ENCODE measurements at regions not wholly inside any gene's neighbourhood (a gene's known extent, or its start where the extent isn't known, plus 50 kb on each side); places are given as distances from the start of the nearest gene placed in this dataset.

- DNase-seq, result peak; percentile 16 to 77 (median 70)
These were observed 133.0 kb downstream of the C9orf50 start for GRCh38 chr9:129487658-129488483.

GRCh38 chr9:129486756-129487657 lies 133.9 kb downstream of the C9orf50 start:
- DNase-seq, result peak in 1 of 3 experiments; percentile 17

DNA sequence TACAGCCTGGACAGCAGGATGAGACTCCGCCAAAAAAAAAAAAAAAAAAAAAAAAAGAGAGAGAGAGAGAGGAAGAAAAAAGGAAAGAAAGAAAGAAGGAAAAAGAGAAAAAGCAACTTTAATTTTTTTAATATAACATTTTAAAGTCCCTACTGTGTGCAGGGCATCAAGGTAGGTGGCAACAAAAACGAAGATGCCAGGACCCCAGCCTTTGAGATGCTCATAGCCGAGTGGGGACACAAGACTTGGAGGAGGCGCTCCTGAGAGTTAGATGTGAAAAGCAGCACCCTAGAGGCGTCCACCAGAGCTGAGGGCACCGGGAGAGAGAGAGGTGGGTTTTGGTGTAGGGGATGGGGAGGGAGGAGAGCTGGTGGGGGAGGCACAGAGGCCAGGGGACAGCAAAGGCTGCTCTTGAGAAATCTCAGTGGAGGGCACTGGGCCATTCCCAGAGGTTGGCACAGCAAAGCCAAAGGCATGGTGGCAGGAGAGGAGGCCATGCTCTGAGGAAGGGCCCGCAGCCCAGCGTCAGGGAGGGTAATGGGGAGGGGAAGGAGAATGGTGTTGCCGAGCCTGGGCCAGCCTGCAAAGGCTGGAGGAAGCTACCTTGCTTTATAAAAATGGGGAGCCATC lies 135.6 kb downstream of the C9orf50 start:
- DNase-seq, result no peak

DNA sequence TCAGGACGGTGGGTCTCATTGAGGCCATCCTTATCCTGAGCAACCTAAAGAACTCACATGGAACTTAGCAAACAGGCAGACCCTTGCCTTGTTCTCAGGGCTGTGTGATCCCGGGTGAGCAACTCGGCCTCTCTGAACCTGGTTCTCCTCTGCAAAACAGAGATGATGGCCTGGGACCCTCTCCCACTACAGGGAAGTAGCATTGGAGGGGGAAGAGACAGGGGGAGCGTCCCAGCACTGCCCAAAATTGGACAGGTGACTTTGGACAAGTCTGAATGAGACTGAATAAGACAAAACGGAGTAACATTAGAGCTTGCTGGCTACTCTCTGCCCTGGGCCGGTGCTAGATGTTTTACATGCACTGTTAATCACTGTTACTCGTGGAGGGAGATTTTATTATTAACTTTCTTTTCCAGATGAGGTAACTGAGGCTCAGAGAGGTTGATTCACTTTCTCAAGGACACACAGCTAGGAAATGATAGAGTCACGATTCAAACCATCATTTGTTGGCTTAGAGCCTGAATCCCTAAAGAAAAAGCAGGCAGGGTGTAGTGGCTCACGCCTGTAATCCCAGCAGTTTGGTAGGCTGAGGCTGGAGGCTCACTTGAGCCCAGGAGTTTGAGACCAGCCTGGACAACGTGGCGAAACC lies 136.4 kb downstream of the C9orf50 start:
- DNase-seq, result no peak

- peak in 1 of 3 experiments; percentile 71 for DNase-seq
These were observed 137.2 kb downstream of the C9orf50 start for GRCh38 chr9:129483415-129484351.

GRCh38 chr9:129482521-129483414 lies 138.1 kb downstream of the C9orf50 start:
- peak; percentile 63 to 93 (median 92) for DNase-seq

GRCh38 chr9:129481810-129482511 lies 138.9 kb downstream of the C9orf50 start:
- DNase-seq, result peak in 2 of 3 experiments; percentile 83

- DNase-seq, result no peak
These were observed 139.5 kb downstream of the C9orf50 start for GRCh38 chr9:129481424-129481809.

DNA sequence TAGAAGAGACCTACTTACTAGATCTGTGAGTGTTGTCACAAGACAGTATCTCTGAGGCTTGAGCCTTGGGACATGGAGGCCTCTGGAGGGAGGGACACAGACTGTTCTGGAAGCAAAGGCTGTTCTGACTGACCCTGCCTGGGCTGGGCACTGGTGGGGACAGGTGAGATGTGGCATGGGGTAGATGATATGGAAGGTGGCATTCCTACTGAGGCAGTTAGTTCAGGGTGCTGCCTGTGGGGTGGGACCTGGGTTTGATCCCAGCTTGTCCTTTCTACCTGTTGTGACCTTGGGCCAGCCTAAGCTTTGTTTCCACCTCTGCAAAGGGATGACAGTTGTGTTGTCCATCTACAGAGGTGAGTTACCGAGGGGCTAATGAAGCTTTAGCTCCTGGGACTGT lies 140.2 kb downstream of the C9orf50 start:
- DNase-seq, result no peak

DNA sequence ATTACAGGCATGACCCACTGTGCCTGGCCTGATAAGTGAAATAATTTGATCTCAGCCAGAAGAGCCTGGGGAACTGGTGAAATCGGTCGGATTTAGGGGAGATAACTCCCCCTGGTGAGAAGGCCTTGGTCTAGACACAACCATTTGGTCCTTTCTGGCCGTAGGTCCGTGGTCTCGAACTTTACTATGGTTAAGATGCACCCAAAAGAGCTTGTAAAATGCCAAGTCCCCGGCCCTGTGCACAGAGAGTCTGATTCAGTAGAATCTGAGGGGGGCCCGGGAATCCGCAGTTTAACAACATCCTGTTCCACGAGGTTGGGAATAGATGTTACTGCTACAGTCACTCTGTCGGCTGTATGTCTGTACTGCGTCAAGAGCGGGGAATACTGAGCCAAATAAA lies 140.7 kb downstream of the C9orf50 start:
- DNase-seq, result no peak

- no peak for DNase-seq
These were observed 141.3 kb downstream of the C9orf50 start for GRCh38 chr9:129479631-129480011.

- peak in 2 of 3 experiments; percentile 35 to 64 for DNase-seq
These were observed 141.8 kb downstream of the C9orf50 start for GRCh38 chr9:129478961-129479630.

- DNase-seq, result no peak
These were observed 142.4 kb downstream of the C9orf50 start for GRCh38 chr9:129478461-129478860.

DNA sequence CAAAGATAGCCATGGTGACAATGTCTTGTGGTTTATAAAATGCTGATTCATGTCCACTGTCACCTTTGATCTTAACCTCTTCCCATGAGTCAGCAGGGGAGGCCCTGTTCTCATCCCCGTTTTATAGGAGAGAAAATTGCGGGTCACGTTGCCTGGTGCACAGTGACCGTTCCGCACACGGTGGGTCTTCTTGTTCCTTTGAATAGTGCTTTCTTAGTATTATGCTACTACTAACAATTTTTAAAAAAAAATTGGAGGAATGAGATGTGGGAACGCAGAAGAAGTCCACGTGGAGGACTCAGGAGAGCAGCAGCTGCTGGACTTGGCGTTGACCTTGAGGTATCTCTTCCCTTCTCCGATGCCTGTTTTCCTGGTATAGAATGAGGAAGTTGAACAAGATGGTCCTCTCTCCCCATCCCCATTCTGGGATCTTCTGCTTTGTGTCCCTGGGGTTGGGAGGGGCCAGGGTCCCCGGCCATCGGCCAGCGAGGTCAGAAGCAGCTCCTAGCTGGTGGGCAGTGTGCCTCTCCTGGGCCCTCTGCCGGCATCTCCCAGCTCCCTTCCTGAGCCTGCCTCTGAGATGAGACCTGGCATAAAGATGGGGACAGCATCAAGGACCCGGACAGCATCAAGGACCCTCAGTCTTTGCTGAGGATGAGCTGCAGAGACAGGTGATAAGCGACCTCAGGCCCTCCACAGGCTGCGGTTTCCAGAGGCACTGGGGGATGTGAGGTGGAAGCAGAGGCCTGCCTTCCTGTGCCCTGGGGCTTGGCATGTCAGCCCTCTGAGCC lies 143.9 kb downstream of the C9orf50 start:
- no peak for DNase-seq

- DNase-seq, result no peak
These were observed 146.0 kb downstream of the C9orf50 start for GRCh38 chr9:129474740-129475404.

GRCh38 chr9:129473523-129474244 lies 147.2 kb downstream of the C9orf50 start:
- DNase-seq, result no peak

DNA sequence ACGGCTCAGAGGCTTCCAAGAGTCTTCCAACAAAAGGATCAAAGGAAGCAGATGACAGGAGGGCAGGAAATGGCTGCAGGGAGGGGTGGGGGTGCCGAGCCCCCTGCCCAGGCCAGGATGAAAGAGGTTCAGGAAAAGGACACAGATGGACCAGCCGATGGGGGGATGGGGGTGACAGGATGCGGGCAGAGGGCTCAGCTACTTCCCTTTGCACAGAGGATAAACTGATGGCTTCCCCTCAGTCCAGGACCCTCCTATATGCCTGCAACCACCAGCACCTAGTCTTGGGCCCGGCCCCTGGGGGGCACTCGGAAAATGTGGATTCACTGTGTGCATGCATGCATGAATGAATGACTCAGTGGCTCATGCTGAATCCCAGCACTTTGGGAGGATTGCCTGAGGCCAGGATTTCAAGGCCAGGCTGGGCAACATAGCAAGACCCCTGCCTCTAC lies 148.2 kb downstream of the C9orf50 start:
- DNase-seq, result no peak
